Stromal cell of bone marrow (primary cell): ENCODE measurements at regions not wholly inside any gene's neighbourhood (a gene's known extent, or its start where the extent isn't known, plus 50 kb on each side); places are given as distances from the start of the nearest gene placed in this dataset.
"Not testable (repeated sequence)": the region's sequence is repeated elsewhere in the genome, so short reads cannot be mapped to it uniquely, and the experiment has no call there.

Source experiments
- DNase-seq: peaks from one replicate; pipeline ENCODE4 v3.0.0-alpha.2; 2012; ENCODE audit warnings: low read depth

DNA sequence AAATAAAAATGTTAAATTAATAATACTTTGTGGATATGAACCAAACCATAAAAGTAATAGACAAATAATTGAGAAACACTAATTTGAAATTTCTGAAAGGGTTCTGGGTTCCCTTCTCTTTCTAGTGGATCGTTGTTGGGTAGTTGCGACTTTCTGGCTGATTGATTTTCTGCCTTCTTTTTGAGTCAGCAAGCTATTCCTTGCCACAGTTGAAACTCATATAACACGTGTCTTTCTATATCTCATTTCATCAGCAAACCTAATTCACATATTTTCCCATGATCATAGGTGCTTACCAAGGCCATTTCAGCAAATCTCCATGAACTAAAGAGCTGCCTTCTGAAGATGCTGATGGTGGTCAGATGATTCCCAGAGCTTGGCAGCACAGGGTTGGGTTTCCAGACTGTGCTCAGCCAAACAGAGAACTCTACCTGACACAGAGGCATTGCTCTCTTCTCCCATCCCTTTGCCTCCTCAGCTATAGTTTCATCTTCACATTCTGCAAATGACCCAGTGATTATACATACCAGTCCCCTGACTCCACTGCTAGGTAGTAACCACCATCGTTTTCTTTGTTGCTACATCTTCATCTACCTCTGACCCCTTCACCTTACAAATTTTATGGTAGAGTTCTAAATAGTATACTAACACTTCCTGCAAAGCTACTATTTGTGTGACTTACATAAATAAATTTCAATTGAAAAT, 383.9 kb upstream of the DPH6 start:
- no peak for DNase-seq

DNA sequence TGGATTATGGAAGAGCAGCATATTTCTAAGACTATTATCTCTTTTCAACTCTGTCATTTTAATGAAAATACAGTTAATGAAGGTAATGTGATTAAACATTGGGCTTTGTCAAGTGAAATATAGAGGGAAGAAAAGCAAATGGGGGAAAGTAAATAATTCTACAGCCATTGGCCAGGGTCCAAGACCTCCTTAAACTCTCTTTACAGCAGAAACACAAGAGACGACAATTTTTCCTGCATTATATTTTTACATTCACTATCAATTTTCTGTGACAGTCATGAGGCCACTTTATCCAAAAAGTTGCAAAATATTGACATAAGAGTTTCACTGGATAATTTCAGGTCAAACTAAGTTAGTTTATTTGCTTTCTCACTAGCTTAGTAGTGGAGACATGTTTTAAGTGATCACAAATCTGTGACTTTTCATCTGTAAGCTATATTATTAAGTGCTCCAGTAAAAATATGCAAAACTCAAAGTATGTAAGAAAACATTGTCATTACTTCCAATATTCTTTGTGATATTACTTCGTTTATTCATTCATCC, 385.9 kb upstream of the DPH6 start:
- DNase-seq = no peak

DNA sequence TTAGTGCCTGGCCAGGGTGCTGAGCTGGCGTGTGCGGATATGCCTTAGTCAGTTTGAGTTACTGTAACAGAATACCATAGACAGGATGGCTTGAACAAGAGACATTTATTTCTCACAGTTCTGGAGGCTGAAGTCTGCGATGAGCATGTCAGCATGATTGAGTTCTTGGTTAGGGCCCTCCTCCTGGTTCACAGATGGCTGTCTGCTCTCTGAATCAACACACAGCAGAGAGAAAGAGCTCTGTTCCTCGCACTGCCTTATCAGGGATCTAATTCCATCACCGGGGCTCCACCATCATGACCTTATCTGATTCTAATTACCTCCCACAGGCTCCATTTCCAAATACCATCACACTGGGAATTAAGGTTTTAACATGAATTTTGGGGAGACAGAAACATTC, 386.6 kb upstream of the DPH6 start:
- no peak for DNase-seq

DNA sequence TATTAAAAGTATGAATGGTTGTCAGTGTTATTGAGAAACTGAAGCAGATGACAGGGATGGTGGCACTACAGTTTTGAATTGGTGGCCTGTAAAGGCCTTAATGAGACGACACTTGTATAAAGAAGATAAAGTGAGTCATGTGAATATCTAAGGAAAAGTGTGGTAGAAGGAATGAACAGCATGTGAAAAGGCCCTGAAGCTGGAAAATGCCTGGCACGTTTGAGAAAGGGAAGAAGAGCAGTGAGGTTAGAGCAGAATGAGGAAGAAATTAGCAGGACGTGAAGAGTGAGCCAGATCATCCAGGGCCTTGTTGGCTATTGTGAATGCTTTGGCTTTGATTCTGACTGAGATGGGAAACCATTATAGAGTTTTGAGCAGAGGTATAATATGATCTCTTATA, 387.6 kb upstream of the DPH6 start:
- no peak for DNase-seq

DNA sequence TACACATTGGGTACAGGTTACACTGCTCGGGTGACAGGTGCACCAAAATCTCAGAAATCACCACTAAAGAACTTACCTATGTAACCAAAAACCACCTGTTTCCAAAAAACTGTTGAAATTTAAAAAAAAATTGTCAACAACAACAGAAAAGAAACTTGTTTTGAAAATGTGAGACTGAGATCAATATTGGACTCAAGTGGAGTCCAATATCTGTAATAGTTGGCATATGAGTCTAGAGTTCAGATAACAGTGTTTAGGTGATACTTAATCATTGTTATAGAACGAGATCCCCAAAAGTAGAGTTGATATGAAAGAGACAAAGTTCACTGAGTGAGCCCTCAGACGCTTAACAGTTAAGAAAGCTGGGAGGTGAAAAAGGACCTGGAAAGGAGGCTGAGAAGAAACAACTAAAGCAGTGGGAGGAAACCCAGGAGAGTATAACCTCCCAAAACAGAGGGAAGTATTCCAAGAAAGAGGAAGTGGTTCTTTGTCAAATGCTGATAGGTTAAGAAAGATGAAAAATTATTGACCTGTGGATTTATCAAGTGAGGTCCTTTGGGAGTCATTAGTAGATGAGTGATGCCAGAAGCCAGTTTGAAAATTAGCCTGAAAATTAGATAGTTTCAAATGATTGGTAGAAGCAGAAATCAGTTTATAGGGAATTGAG, 388.6 kb upstream of the DPH6 start:
- DNase-seq = no peak

DNA sequence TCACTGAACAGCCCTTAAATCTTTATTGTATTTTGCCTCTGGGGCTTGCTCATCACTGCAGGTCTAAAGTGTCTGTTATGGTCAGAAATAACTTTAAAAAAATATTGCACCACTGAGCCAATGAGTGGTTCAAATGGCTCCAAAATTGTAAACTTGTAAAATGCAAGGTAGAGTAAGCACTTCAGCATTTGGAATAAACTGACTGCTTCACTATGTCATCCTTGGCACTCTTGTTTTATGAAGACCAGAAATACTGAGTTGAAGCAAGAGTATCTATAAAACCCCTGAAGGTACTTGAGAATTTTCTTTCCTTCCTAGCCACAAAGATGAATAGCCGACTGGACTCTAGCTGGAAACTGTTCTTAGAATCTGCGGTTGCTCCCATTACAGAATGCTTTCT, 390.3 kb upstream of the DPH6 start:
- DNase-seq = no peak

DNA sequence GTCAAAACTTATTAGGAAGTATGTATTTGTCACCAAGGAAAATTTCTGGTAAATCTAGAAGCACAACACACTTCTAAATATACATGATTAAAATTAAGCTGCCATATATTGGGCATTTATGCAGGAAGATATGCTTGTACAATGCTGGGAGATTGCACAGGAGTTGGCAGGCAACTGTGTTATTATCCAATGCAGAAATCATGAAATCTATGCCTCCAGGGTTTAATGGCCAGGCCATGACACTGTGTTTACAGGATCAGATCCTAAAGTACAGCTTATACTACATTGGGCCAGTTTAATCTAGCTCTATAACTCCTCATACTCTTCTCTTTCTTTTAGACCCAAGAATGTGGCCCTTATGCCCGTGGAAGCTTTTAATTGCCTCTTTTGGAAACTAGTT, 391.4 kb upstream of the DPH6 start:
- no peak for DNase-seq

DNA sequence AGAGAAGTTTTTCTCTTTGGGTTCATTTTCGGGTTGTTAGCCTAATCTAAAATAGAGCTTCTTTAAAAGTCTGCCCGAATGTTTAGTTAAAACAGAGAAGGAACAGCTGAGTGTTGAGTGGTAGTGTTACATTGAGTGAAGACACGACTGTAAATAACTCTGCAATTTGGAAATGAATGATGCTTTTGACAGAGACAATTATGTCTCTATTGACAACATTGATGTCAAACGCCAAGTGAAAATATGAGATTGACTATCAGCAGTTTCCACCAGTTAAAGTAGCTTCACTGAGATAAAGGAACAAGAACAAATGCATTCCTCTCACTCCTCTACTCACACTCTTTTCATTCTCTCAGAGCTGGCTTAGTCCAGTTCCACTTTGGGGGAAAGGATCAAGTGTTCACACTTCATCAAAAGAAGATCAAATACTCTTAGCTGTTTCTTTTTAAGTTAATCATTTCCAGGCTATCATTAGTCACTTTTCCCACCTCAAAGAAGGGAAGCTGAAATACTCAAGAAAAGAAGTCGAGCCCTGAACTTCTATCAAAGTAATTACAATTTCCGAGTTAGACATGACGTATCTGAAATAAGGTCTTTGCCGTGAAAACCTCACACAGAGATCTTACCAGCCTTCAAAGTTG, 399.1 kb upstream of the DPH6 start:
- no peak for DNase-seq

DNA sequence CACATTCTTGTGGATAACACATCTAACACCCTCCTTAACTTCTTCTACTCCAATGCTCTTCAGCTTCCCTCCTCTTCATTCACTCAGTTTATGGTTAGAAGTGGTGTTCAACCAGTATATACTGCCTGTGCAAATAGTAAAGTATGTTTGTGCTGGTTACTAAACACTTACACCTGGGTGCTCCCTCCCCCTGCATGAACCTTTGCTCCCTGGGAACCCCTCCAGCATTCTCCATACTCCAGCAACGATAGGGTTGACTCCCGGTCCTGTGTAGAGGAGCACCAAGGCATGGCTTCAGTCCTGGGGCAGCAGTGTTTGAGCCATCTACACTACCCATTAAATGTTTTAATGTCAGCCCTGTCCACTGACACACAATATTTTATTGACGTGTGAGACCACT, 407.5 kb upstream of the DPH6 start:
- DNase-seq = no peak

DNA sequence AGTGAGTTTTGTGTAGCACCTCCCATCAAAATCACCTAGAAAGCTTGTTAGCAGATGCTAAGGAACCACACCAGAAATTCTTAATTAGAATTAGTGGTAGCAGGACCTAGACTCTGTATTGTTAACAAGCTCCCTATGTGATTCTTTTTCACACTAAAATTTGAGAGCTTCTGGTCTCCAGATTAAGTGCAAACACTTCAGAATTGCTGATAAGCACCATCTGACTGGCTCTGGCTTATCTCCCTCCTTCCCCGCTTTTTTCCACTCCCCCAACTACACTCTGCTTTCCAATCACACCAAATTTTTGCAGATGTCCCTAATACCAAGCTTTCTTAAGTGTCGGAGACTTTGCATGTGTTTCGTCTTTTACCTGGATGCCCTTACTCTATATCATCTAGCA, 410.1 kb upstream of the DPH6 start:
- DNase-seq = no peak

DNA sequence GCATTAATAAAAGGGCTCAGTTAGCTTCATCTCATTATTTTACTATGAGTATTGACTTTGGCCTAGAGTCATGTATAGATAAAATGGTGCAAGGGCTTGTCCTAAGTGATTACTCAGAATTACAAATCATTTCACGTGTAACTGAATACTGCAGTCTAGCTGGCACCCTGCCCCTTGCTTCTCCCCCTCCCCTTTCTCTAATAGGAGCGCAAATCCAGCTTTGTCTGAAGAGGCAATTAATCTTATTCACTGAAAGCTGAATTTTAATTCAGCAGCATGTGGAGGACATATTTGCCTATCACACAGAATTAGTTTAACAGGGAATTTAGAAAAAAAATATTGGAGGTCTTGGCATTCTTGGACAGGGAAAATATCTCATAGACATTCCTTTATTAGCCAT, 412.1 kb upstream of the DPH6 start:
- DNase-seq = no peak

DNA sequence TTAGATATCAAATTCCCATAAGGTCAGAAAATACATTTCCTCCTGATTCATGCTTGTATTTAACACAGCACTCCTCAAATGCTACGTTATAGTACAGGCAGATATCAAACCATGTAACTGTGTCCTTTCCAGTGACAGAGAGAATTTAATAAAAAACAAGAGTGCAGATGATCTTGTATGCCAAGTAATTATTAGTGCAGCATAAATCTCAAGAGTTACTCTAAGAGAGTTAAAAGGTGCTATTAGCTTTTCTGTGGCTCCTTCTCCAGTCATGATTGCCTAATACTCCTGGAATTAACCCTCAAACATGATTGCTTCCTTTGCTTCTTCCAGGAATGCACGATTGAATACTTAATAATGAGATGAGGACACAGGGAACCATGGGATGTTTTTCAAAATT, 413.0 kb upstream of the DPH6 start:
- DNase-seq = no peak

DNA sequence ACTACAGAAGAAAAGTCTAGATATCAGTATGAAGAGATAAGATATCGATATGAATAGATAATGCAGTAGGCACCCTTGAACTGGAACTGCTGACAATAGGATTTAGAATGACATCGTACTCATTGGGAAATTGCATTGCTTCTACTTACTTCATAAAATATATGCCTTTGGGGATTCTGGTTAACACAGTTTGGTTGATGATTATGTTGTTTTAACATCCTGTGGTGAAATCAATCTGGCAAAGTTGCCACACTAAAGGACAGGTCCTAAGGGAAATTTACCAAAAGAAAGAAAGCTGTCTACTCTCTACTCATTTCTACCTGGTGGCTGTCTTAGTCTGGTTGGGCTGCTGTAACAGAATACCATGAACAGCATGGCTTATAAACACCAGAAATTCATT, 417.4 kb upstream of the DPH6 start:
- DNase-seq = peak; percentile 27

DNA sequence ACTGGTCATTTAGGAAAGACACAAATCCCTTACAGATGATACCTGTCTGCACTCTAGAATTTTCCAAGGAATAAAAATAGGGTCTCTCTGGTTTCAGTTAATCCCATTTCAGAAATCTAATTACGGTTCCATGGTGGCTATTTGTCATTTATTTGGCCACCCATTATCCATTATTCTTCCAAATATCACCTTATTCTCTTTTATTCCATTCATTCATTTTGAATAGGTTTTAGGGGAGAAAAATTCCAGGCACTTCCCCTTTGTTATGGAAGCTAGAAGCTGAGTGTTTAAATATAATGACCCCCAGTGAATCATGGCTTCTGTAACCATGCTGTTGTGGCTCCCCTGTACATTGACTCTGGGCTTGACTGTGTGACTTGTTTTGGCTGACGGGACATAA, 420.8 kb upstream of the DPH6 start:
- DNase-seq = no peak

DNA sequence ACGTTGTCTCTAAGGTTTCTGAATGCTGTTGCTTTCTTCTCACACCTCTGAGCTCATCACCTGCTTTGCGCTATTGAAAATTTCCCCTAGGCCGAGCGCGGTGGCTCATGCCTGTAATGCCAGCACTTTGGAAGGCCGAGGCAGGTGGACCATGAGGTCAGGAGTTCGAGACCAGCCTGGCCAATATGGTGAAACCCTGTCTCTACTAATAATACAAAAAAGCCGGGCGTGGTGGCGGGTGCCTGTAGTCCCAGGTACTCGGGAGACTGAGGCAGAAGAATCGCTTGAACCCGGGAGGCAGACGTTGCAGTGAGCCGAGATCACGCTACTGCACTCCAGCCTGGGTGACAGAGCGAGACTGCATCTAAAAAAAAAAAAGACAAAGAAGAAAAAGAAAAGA, 422.0 kb upstream of the DPH6 start:
- not testable (repeated sequence) for DNase-seq

DNA sequence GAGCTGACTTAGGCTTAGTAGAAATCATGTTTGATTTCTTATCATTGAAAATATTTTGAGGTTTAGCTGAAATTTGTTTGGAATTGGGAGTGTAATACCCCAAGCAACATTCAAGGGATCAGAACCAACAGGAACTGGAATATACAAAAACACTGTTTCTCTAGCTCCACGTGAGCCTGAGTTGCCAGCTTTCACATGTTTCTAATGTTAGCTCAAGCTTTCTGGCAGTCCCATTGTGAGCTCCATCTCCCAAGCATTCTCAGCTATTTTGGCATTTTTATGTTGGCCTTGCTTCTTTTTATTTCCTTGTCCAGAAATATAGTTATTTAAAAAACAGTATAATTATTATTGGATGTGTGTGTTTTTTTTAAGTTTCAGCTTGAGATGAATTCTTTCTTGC, 427.1 kb upstream of the DPH6 start:
- DNase-seq = no peak

DNA sequence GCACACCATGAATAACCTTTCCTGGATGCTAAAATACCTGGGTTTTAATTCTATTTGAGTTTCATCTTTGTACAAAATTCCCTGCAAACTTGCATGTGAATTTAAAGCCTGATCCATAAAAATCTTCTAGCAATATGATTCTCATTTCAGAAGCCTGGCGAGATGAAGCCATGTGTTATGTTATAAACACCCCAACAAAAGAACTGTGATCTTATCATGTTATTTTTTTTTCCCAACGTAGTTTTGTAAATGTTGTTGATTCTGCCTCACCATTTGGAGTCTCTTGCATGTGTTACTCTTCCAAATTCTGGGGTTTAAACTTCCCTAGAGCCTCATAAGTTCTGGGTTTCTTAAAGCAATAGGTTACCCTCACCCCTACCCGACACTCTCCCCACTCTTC, 428.1 kb upstream of the DPH6 start:
- DNase-seq = no peak

DNA sequence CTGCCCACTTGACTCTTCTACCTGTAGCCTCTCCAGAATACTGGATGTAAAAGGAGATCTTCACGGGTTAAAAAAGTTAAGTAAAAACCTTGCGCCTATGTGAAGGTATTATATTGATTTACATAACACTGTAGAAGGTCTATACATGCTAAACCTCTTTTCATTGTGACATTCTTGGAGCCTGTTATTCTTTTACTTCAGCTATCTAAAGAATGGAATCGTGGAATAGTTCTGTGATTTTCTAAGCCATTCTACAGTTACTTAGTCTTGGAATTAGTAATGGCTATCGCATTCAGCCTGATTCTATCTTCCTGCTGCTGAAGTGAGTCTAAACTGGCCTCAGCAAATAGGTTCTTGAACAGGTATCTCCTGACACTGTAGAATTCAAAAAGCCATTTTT, 430.0 kb upstream of the DPH6 start:
- DNase-seq = no peak

DNA sequence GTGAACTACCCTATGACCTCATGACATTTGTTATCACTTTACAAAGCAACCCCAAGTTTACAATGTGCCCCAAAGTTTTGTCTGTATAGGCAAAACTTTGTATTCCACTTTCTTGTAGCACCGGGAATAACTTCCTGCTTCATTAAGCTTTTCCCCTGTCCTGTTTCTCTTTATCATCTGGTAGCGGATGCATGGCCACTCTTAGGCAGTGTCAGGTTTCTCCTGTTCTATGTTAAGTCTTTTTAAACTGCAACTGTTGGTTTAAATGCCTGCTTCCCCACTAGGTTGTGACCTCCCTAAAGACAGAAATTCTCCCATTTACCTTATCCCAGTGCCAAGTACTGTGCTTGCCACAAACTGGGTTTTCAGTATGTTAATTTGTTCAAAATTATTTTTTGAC, 433.6 kb upstream of the DPH6 start:
- no peak for DNase-seq

DNA sequence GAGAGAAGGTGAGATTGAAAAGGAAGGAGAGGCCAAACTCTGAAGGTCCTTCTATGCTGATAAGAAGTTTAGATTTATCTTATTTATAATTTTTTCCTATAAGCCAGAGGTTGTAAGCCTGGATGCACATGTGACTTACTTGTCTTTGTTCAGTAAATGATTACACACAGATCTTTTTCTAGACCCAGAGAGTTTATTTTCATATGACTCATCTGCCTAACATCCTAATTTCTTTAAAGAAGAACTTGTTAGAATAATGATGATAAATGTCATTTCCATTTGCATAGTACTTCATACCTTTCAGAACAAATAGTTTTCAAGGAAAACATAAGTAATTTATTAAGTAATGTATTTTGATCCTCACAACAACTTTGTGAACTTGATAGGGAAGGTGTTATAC, 434.8 kb upstream of the DPH6 start:
- no peak for DNase-seq

DNA sequence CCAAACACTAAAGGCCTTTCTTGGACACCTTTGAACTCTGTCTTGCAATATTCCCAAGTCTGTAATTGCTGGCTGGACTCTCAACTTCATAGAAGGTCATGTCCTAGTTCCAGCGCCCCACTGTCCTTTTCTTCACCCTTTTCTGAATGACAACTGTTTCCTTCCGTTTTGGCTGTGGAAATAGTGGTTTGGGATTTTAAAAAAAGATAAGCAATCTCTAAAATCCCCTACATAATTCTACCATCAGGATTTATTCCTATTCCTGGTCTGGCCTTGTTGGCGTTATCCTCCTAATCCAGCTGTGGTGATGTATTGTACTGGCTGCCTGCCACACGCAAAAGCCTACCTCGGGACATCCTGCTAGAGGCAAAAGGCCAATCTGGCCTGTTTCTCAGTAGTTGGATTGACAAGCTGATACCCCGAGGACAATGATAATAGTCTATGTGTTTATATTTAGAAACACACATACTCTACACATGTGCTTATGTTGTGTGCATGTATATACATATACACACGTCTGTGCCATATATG, 440.3 kb upstream of the DPH6 start:
- DNase-seq = no peak

DNA sequence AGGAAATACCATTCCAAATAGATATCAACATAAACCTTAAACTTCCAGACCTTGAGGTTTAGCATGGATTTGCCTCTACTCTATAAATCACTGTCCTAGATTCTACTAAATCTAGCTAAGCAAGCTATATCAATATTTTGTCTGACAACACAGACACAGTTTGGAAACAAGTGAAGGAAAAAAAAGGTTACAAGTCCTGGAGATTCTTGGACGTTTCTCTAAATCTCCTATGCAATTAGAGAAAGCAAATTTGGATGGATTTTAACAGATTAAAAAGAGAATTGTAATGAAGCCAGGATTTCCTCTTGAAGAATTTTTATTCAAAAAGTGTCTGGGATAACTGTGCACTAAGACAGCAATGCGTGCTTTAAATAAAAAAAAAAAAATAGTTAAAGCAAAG, 441.1 kb upstream of the DPH6 start:
- DNase-seq = no peak

DNA sequence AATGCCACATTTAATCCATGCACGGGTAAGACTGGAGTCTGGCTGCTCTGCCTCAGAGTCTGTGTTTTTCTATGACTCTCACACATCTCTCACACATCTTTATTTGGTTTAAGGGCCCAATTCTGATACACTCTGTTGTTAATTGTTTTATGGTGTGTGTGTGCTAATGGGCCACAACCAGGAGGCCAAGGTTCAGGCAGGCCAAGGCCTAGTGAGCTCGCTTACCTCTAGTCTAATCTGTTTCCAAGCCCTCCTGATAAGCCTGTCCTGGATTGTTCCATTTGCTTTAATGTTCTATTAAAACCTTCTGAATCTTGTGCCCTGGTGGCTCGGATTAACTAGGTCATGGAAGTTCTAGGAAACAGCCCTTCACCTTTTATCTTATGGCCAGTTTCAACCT, 445.4 kb upstream of the DPH6 start:
- DNase-seq = no peak
